ENCODE measurements at regions not wholly inside any gene's neighbourhood (a gene's known extent, or its start where the extent isn't known, plus 50 kb on each side); places are given as distances from the start of the nearest gene placed in this dataset.

DNA sequence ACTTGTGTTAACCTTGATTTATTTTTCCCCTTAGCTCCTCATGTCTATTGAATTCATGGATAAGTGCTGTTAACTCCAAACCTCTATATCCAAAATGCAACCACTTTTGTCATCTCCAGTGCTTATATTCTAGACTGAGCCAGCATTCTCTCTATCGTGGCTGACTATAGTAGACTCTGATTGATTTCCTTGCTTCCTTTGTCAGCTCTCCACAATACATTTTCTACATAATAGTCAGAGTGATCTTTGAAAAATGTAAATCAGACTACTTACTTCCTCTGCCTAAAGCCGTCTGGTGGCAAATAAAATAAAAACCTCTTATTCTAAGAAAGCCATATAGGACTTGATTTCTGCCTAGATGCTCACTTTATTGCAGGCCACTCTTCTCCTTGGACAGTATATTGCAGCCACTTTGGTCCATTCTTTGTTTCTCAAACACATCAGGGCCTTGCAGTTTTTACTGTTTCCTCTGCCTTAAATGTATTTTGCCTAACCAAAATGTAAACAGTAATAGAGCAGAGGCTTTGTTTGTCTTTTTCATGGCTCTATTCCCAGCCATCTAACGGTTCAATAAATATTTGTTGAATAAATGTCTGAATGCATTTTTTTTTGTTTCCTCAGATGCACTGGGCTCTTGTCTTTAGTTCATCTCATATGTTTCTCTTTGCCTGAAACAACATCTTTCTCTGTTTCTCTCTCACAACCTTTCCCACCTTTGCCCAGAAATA is 243.6 kb upstream of the CSNK1A1L start:
- TF ChIP-seq, protein P1, sequence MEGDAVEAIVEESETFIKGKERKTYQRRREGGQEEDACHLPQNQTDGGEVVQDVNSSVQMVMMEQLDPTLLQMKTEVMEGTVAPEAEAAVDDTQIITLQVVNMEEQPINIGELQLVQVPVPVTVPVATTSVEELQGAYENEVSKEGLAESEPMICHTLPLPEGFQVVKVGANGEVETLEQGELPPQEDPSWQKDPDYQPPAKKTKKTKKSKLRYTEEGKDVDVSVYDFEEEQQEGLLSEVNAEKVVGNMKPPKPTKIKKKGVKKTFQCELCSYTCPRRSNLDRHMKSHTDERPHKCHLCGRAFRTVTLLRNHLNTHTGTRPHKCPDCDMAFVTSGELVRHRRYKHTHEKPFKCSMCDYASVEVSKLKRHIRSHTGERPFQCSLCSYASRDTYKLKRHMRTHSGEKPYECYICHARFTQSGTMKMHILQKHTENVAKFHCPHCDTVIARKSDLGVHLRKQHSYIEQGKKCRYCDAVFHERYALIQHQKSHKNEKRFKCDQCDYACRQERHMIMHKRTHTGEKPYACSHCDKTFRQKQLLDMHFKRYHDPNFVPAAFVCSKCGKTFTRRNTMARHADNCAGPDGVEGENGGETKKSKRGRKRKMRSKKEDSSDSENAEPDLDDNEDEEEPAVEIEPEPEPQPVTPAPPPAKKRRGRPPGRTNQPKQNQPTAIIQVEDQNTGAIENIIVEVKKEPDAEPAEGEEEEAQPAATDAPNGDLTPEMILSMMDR (IDR thresholded peaks at IDR 0.05): no peak
- TF ChIP-seq FOSL2 (IDR thresholded peaks at IDR 0.05): no peak
- no peak for TF ChIP-seq FOSL2 (CRISPR knock-in tag; IDR thresholded peaks at IDR 0.05)
- TF ChIP-seq, protein P2, sequence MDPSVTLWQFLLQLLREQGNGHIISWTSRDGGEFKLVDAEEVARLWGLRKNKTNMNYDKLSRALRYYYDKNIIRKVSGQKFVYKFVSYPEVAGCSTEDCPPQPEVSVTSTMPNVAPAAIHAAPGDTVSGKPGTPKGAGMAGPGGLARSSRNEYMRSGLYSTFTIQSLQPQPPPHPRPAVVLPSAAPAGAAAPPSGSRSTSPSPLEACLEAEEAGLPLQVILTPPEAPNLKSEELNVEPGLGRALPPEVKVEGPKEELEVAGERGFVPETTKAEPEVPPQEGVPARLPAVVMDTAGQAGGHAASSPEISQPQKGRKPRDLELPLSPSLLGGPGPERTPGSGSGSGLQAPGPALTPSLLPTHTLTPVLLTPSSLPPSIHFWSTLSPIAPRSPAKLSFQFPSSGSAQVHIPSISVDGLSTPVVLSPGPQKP (IDR thresholded peaks at IDR 0.05; ENCODE audit: low read depth, low read length): no peak
- TF ChIP-seq, protein P3, sequence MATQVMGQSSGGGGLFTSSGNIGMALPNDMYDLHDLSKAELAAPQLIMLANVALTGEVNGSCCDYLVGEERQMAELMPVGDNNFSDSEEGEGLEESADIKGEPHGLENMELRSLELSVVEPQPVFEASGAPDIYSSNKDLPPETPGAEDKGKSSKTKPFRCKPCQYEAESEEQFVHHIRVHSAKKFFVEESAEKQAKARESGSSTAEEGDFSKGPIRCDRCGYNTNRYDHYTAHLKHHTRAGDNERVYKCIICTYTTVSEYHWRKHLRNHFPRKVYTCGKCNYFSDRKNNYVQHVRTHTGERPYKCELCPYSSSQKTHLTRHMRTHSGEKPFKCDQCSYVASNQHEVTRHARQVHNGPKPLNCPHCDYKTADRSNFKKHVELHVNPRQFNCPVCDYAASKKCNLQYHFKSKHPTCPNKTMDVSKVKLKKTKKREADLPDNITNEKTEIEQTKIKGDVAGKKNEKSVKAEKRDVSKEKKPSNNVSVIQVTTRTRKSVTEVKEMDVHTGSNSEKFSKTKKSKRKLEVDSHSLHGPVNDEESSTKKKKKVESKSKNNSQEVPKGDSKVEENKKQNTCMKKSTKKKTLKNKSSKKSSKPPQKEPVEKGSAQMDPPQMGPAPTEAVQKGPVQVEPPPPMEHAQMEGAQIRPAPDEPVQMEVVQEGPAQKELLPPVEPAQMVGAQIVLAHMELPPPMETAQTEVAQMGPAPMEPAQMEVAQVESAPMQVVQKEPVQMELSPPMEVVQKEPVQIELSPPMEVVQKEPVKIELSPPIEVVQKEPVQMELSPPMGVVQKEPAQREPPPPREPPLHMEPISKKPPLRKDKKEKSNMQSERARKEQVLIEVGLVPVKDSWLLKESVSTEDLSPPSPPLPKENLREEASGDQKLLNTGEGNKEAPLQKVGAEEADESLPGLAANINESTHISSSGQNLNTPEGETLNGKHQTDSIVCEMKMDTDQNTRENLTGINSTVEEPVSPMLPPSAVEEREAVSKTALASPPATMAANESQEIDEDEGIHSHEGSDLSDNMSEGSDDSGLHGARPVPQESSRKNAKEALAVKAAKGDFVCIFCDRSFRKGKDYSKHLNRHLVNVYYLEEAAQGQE (IDR thresholded peaks at IDR 0.05): no peak
- TF ChIP-seq SMC3 (IDR thresholded peaks at IDR 0.05): no peak
- no peak for TF ChIP-seq POLR2A (IDR thresholded peaks at IDR 0.05; ENCODE audit: low read length)
- TF ChIP-seq EP300 (IDR thresholded peaks at IDR 0.05): no peak
